ENCODE measurements at regions not wholly inside any gene's neighbourhood (a gene's known extent, or its start where the extent isn't known, plus 50 kb on each side); places are given as distances from the start of the nearest gene placed in this dataset.

DNA sequence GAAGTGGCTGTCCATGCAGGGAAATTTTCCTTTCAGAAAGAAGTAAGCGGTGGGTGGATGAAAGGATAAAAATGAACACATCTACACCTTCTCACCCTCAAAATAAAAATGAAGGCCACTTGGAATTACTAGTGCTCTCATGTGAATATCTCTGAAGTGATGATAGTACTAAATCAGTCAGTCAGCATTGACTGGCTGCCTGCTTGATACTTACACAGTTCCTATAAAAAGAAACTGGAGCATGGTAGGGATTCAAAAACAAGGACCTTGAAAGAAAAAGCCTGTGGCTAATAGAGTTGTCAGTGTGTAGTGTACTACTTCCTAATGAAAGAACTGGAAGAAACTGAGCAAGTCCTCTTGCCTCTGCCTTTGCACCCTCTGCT is 239.7 kb downstream of the HLX start:
- 88 to 97% (median 92%) methylated on average over 1 of the region's 1 CpG for WGBS, 5 donors
- H3K27ac ChIP-seq: no peak overlapping the region

DNA sequence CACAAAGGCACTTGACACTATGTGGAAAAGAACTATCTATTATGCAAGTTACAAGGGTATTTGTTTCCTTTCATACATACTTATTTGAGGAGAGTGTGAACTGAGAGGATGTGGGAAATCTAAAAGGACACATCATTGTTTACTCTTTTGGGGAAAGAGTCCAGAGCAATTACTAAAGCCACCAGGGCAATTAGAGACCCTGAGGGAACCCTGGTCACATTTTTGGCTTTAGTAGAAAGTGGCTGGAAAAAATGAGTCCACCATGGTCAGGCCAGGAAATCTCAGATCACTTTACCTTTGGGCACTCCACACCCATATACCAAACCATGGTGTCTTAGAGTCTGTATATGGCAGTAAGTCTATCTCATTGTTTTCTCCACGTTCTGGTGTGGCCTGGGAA is 243.3 kb downstream of the HLX start:
- Histone ChIP-seq H3K36me3 (no peaks in the 10 kb centered on the region), H3K27ac (no peak overlapping the region), H3K4me3 (no peak overlapping the region), H3K9me3 (peaks cover 0 to 27% (median 14%) of the 10 kb centered on the region in 8 donors), H3K4me1 (no peaks in the 10 kb centered on the region), H3K27me3 (replicated peaks in 1 of 7) (no peaks in the 10 kb centered on the region)
- DNase-seq: no peak
- intact Hi-C loops (cut with DNase I; ENCODE audit: low total_unique reads): no loop called here
- WGBS, 5 donors: 57 to 78% (median 65%) methylated on average over 1 of the region's 1 CpG
- TF ChIP-seq POLR2AphosphoS5 (IDR thresholded peaks at IDR 0.05): no peak
- TF ChIP-seq POLR2A (IDR thresholded peaks at IDR 0.05): no peak
- TF ChIP-seq, protein P1, sequence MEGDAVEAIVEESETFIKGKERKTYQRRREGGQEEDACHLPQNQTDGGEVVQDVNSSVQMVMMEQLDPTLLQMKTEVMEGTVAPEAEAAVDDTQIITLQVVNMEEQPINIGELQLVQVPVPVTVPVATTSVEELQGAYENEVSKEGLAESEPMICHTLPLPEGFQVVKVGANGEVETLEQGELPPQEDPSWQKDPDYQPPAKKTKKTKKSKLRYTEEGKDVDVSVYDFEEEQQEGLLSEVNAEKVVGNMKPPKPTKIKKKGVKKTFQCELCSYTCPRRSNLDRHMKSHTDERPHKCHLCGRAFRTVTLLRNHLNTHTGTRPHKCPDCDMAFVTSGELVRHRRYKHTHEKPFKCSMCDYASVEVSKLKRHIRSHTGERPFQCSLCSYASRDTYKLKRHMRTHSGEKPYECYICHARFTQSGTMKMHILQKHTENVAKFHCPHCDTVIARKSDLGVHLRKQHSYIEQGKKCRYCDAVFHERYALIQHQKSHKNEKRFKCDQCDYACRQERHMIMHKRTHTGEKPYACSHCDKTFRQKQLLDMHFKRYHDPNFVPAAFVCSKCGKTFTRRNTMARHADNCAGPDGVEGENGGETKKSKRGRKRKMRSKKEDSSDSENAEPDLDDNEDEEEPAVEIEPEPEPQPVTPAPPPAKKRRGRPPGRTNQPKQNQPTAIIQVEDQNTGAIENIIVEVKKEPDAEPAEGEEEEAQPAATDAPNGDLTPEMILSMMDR (IDR thresholded peaks at IDR 0.05 in 8 of 11, conservative IDR thresholded peaks at IDR 0.05 in 3 of 11): no peak

More for the DNA sequence above, 239.7 kb downstream of the HLX start:
- no peak for TF ChIP-seq POLR2A (IDR thresholded peaks at IDR 0.05)
- TF ChIP-seq, protein P1 (IDR thresholded peaks at IDR 0.05 in 8 of 11, conservative IDR thresholded peaks at IDR 0.05 in 3 of 11): no peak
- no peak for TF ChIP-seq POLR2AphosphoS5 (IDR thresholded peaks at IDR 0.05)
- no peaks in the 10 kb centered on the region for H3K27me3 ChIP-seq (replicated peaks in 1 of 7)
- no peaks in the 10 kb centered on the region for H3K4me1 ChIP-seq
- H3K9me3 ChIP-seq: peaks cover 0 to 18% (median 7%) of the 10 kb centered on the region in 8 donors
- no peak overlapping the region for H3K4me3 ChIP-seq
- intact Hi-C loops (cut with DNase I; ENCODE audit: low total_unique reads): no loop called here
- no peak for DNase-seq
- H3K36me3 ChIP-seq: no peaks in the 10 kb centered on the region

DNA sequence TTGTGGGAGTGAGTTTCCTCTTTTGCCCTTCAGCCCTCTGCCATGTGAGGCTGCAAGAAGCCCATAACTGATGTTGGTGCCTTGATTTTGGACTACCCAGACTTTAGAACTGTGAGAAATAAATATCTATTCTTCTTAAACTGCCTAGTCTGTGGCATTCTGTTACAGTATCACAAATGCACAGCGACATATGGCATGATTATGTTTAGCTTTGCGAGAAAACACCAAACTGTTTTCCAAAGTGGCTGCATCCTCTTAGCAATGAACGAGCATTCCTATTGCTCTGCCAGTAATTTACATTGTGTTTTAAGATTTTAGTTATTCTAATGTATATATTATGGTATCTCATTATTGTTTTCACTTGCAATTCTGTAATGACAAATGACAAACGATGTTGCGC is 246.7 kb downstream of the HLX start:
- WGBS, 5 donors: 87 to 95% (median 92%) methylated on average over 5 of the region's 5 CpGs
- no peak for DNase-seq
- H3K27ac ChIP-seq: no peak overlapping the region
- no peak overlapping the region for H3K4me3 ChIP-seq
- TF ChIP-seq POLR2AphosphoS5 (IDR thresholded peaks at IDR 0.05) (no peak), POLR2A (IDR thresholded peaks at IDR 0.05) (no peak)
- TF ChIP-seq, protein P1 (IDR thresholded peaks at IDR 0.05 in 8 of 11, conservative IDR thresholded peaks at IDR 0.05 in 3 of 11): no peak
- intact Hi-C loops (cut with DNase I; ENCODE audit: low total_unique reads): no loop called here
- no peaks in the 10 kb centered on the region for H3K27me3 ChIP-seq (replicated peaks in 1 of 7)
- H3K36me3 ChIP-seq: no peaks in the 10 kb centered on the region
- H3K9me3 ChIP-seq: peaks cover 0 to 34% (median 12%) of the 10 kb centered on the region in 8 donors
- H3K4me1 ChIP-seq: no peaks in the 10 kb centered on the region

GRCh38 chr1:221137666-221138065 is 258.4 kb downstream of the HLX start:
- no peak overlapping the region for H3K27ac ChIP-seq
- no peak for DNase-seq
- no peak overlapping the region for H3K4me3 ChIP-seq
- TF ChIP-seq POLR2A (IDR thresholded peaks at IDR 0.05): no peak
- TF ChIP-seq POLR2AphosphoS5 (IDR thresholded peaks at IDR 0.05): no peak
- TF ChIP-seq, protein P1 (IDR thresholded peaks at IDR 0.05 in 8 of 11, conservative IDR thresholded peaks at IDR 0.05 in 3 of 11): no peak
- H3K36me3 ChIP-seq: no peaks in the 10 kb centered on the region
- H3K9me3 ChIP-seq: no peaks in the 10 kb centered on the region
- no peaks in the 10 kb centered on the region for H3K4me1 ChIP-seq
- intact Hi-C loops (cut with DNase I; ENCODE audit: low total_unique reads): no loop called here
- no peaks in the 10 kb centered on the region for H3K27me3 ChIP-seq (replicated peaks in 1 of 7)
- 65 to 88% (median 74%) methylated on average over 2 of the region's 2 CpGs for WGBS, 5 donors

Measured in spleen (tissue), 11 donors.